Endothelial cell of umbilical vein (primary cell): ENCODE measurements at regions not wholly inside any gene's neighbourhood (a gene's known extent, or its start where the extent isn't known, plus 50 kb on each side); places are given as distances from the start of the nearest gene placed in this dataset.

ENCODE experiments used
- BruUV-seq: library from RNA; stranded (reverse); fragments of 400-500 nt; replicated peaks from 2 replicates; lab custom pipeline; 2021; lab: Mats Ljungman, UMichigan
- CTCF ChIA-PET: fragments of 300-600, 350-600 bp; sonication (Branson Sonifier 250); formaldehyde crosslinking; loops from one replicate; lab custom pipeline; 2021; ENCODE audit warnings: antibody characterized with exemption, inconsistent platforms; lab: Charles Lee
- POLR2A ChIA-PET: fragments of 300-600, 350-600 bp; sonication (Branson Sonifier 250); formaldehyde crosslinking; loops from one replicate; lab custom pipeline; 2021; ENCODE audit warnings: antibody characterized with exemption, inconsistent platforms; lab: Charles Lee
- DNase-seq: peaks from one replicate; pipeline ENCODE4 v3.0.0-alpha.2; 2011; ENCODE audit warnings: low read depth, low spot score
- FAIRE-seq: peaks from 2 replicates; lab custom pipeline; 2011; peaks lifted over from hg19 to GRCh38; lab: Jason Lieb, UNC
- H2AFZ ChIP-seq: 2 replicates; pipeline ENCODE4 v1.6.0; 2012; ENCODE audit warnings: low read depth, low read length, control low read depth, inconsistent platforms
- H3K27ac ChIP-seq: 2 replicates; pipeline ENCODE4 v1.5.1; 2011; ENCODE audit warnings: low read depth, mild to moderate bottlenecking, control low read depth, low read length, moderate library complexity; ENCODE audit not compliant: insufficient read depth
- H3K27me3 ChIP-seq, 2 experiments: 2 replicates each; pipeline versions ENCODE4 v1.6.0 to v1.6.1; 2011; ENCODE audit warnings: low read length in 2 of 2, mixed read lengths in 1 of 2; ENCODE audit not compliant: control insufficient read depth in 2 of 2, insufficient read depth in 2 of 2
- H3K36me3 ChIP-seq, 2 experiments: 2 replicates in 1 of 2; 3 replicates in 1 of 2; pipeline ENCODE4 v1.5.1; 2011; ENCODE audit warnings: low read length in 2 of 2, mild to moderate bottlenecking in 1 of 2, moderate library complexity in 1 of 2; ENCODE audit not compliant: control insufficient read depth in 2 of 2, insufficient read depth in 2 of 2; ENCODE audit errors: extremely low read depth in 1 of 2
- H3K4me1 ChIP-seq: 3 replicates; pipeline ENCODE4 v1.5.1; 2011; ENCODE audit warnings: mild to moderate bottlenecking, low read length; ENCODE audit not compliant: control insufficient read depth, insufficient read depth; ENCODE audit errors: extremely low read depth
- H3K4me2 ChIP-seq: 2 replicates; pipeline ENCODE4 v1.6.1; 2011; ENCODE audit warnings: low read length, control low read depth, mixed read lengths; ENCODE audit not compliant: insufficient read depth
- H3K4me3 ChIP-seq, 3 experiments: fragments of 200-600 bp in 1 of 3; sonication (generic), shearing (Covaris generic) in 1 of 3; replicated peaks in 1 of 3; 2 replicates each; pipeline ENCODE4 v1.5.1; 2011 to 2016; ENCODE audit warnings: control low read depth in 3 of 3, low read length in 3 of 3, mild to moderate bottlenecking in 2 of 3, inconsistent platforms in 1 of 3, low read depth in 1 of 3, moderate library complexity in 1 of 3; ENCODE audit not compliant: insufficient read depth in 1 of 3
- H3K79me2 ChIP-seq: 2 replicates; pipeline ENCODE4 v1.6.0; 2012; ENCODE audit warnings: low read length, inconsistent platforms; ENCODE audit not compliant: control insufficient read depth, insufficient read depth
- H3K9ac ChIP-seq: replicated peaks from 2 replicates; pipeline ENCODE3; 2011; ENCODE audit warnings: low read length, control low read depth; ENCODE audit not compliant: insufficient read depth; ENCODE audit errors: extremely low read depth
- H3K9me1 ChIP-seq: replicated peaks from 3 replicates; pipeline ENCODE4 v1.6.0; 2011; ENCODE audit warnings: mild to moderate bottlenecking, low read length; ENCODE audit not compliant: control insufficient read depth, insufficient read depth; ENCODE audit errors: extremely low read depth
- H3K9me3 ChIP-seq: replicated peaks from 2 replicates; pipeline ENCODE4 v1.5.1; 2012; ENCODE audit warnings: low read length, inconsistent platforms; ENCODE audit not compliant: control insufficient read depth, insufficient read depth
- H4K20me1 ChIP-seq: replicated peaks from 2 replicates; pipeline ENCODE3; 2011; ENCODE audit warnings: mild to moderate bottlenecking, low read length; ENCODE audit not compliant: control insufficient read depth, insufficient read depth; ENCODE audit errors: extremely low read depth
- EZH2 ChIP-seq: IDR thresholded peaks from 2 replicates; pipeline ENCODE4 v1.6.1; 2012; ENCODE audit warnings: borderline replicate concordance, low read depth, mild to moderate bottlenecking, moderate library complexity, low read length, inconsistent platforms; ENCODE audit not compliant: severe bottlenecking
- FOS ChIP-seq: IDR thresholded peaks from 2 replicates; pipeline ENCODE4 v1.6.1; 2011; ENCODE audit warnings: mild to moderate bottlenecking, low read length, moderate library complexity, borderline replicate concordance; ENCODE audit not compliant: insufficient read depth
- GATA2 ChIP-seq: IDR thresholded peaks from 2 replicates; pipeline ENCODE4 v1.7.0; 2011; ENCODE audit warnings: low read depth, mild to moderate bottlenecking, moderate library complexity, mixed read lengths, low read length; ENCODE audit not compliant: insufficient read length, insufficient read depth
- JUN ChIP-seq: IDR thresholded peaks from 2 replicates; pipeline ENCODE4 v1.6.1; 2011; ENCODE audit warnings: borderline replicate concordance, low read depth; ENCODE audit not compliant: insufficient read length, insufficient read depth
- MYC ChIP-seq: IDR thresholded peaks from one replicate; pipeline ENCODE4 v1.6.1; 2011; ENCODE audit warnings: mild to moderate bottlenecking, low read depth, low read length
- POLR2A ChIP-seq: IDR thresholded peaks from 2 replicates; pipeline ENCODE4 v1.6.1; 2012; ENCODE audit warnings: low read depth, mild to moderate bottlenecking, control low read depth, low read length
- POLR2AphosphoS5 ChIP-seq: IDR thresholded peaks from 2 replicates; pipeline ENCODE4 v1.6.1; 2012; ENCODE audit warnings: low read depth, mild to moderate bottlenecking, control low read depth, low read length, moderate library complexity; ENCODE audit not compliant: insufficient read depth
- dilution Hi-C: fragments of 300-500 bp; cut with MboI; formaldehyde crosslinking; loops from one replicate; pipeline ENCODE4 v1.15.0; 2019; ENCODE audit warnings: low sequenced_read_pairs; ENCODE audit not compliant: extremely low pct_ligation_motif_present
- intact Hi-C: fragments of 100-400 bp; cut with micrococcal nuclease; formaldehyde crosslinking; loops from one replicate; pipeline ENCODE4 v1.10.0; 2022
- TF ChIP-seq, protein P1 (sequence below), 2 donors: IDR thresholded peaks; 1 replicate in 1 of 2; 2 replicates in 1 of 2; pipeline ENCODE4 v1.5.1; 2011; ENCODE audit warnings: low read length in 2 of 2, mild to moderate bottlenecking in 2 of 2, moderate library complexity in 2 of 2, control low read depth in 1 of 2, inconsistent platforms in 1 of 2, low read depth in 1 of 2; ENCODE audit not compliant: insufficient read depth in 1 of 2; ENCODE audit errors: extremely low read depth in 1 of 2
- TF ChIP-seq, protein P2 (sequence below): IDR thresholded peaks from 2 replicates; pipeline ENCODE4 v1.6.1; 2011; ENCODE audit not compliant: insufficient read depth, insufficient read length

DNA sequence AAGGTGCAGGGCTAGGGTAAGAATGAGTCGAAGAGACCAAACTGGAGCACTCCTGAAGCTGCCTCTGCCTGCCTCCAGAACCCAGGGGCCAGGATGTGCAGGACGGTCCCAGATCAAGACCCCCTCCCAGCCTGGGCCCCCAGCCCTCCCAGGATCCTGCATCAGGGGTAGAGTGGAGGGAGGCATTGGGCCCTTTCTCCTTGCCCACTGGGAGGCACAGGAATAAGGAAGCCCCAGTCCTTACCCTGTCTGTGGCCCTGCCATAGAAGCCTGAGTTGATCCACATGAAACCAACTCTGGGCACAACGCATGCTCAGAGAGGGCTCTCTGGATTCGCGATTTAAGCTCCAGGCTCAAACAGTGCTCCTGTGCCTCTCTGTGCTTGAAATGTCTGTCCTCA, 661.8 kb upstream of the B3GAT1 start:
- Histone ChIP-seq H3K4me1 (no peaks in the 10 kb centered on the region), H3K9ac (no peak overlapping the region), H2AFZ (no peak overlapping the region), H3K27ac (no peak overlapping the region), H3K9me3 (no peaks in the 10 kb centered on the region), H3K9me1 (no peaks in the 10 kb centered on the region), H3K4me3 (no peak overlapping the region), H3K36me3 (no peaks in the 10 kb centered on the region), H3K79me2 (no peaks in the 10 kb centered on the region), H3K27me3 (no peaks in the 10 kb centered on the region), H3K4me2 (no peak overlapping the region), H4K20me1 (no peaks in the 10 kb centered on the region)
- intact Hi-C loops = no loop called here
- POLR2A ChIA-PET = no interaction called here
- FAIRE-seq (no peak), DNase-seq (no peak)
- BruUV-seq = no TSS peak
- no peak for TF ChIP-seq EZH2
- dilution Hi-C loops = no loop called here
- CTCF ChIA-PET = interaction anchor here (0.6 to 1.4 kb wide), 2 partner anchors 133 to 205 kb away, joined by 3 to 5 read pairs; no protein-coding TSS in a partner anchor

DNA sequence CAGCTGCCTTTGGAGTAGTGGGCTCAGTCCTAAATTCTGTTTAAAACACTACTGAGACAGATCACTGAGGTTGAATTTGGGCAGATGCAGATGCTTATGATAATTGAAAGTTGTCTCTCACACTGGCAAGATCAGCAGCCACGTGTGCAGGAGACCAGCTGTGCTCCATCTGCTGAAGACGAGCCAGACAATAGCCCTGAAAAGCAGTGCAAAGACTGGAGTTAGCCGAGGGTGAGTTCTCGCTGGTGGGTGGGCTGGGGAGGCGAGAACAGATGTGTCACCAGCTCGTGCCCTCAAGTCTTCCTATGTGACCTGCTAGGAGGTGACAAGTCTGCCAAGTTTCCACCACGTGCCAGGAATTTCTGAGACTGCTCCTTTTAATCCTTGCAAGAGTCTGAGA, 661.3 kb upstream of the B3GAT1 start:
- no peaks in the 10 kb centered on the region for H3K9me1 ChIP-seq
- POLR2A ChIA-PET = no interaction called here
- H4K20me1 ChIP-seq = no peaks in the 10 kb centered on the region
- no peaks in the 10 kb centered on the region for H3K9me3 ChIP-seq
- no peaks in the 10 kb centered on the region for H3K27me3 ChIP-seq
- no peak overlapping the region for H3K9ac ChIP-seq
- FAIRE-seq (no peak), DNase-seq (no peak)
- BruUV-seq = no TSS peak
- no peak overlapping the region for H2AFZ ChIP-seq
- H3K4me1 ChIP-seq = no peaks in the 10 kb centered on the region
- H3K27ac ChIP-seq = no peak overlapping the region
- no peaks in the 10 kb centered on the region for H3K79me2 ChIP-seq
- intact Hi-C loops = no loop called here
- no peaks in the 10 kb centered on the region for H3K36me3 ChIP-seq
- CTCF ChIA-PET = interaction anchor here (1.4 kb wide), 1 partner anchor 205 kb away, joined by 5 read pairs; no protein-coding TSS in a partner anchor
- H3K4me2 ChIP-seq = no peak overlapping the region
- TF ChIP-seq POLR2AphosphoS5 = no peak
- no peak for TF ChIP-seq FOS
- TF ChIP-seq, protein P1, sequence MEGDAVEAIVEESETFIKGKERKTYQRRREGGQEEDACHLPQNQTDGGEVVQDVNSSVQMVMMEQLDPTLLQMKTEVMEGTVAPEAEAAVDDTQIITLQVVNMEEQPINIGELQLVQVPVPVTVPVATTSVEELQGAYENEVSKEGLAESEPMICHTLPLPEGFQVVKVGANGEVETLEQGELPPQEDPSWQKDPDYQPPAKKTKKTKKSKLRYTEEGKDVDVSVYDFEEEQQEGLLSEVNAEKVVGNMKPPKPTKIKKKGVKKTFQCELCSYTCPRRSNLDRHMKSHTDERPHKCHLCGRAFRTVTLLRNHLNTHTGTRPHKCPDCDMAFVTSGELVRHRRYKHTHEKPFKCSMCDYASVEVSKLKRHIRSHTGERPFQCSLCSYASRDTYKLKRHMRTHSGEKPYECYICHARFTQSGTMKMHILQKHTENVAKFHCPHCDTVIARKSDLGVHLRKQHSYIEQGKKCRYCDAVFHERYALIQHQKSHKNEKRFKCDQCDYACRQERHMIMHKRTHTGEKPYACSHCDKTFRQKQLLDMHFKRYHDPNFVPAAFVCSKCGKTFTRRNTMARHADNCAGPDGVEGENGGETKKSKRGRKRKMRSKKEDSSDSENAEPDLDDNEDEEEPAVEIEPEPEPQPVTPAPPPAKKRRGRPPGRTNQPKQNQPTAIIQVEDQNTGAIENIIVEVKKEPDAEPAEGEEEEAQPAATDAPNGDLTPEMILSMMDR (IDR thresholded peaks at IDR 0.05; ENCODE audit: extremely low read depth in 1 of 2, insufficient read depth in 1 of 2, low read depth in 1 of 2, low read length in 2 of 2) = no peak
- no peak for TF ChIP-seq EZH2
- TF ChIP-seq GATA2 = no peak
- no peak for TF ChIP-seq MYC
- TF ChIP-seq, protein P2, sequence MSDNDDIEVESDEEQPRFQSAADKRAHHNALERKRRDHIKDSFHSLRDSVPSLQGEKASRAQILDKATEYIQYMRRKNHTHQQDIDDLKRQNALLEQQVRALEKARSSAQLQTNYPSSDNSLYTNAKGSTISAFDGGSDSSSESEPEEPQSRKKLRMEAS = no peak
- no peak for TF ChIP-seq POLR2A
- no peak for TF ChIP-seq JUN
- dilution Hi-C loops = no loop called here
- H3K4me3 ChIP-seq = no peak overlapping the region
